NCI-H774 (cell line): ENCODE measurements at regions not wholly inside any gene's neighbourhood (a gene's known extent, or its start where the extent isn't known, plus 50 kb on each side); places are given as distances from the start of the nearest gene placed in this dataset.
"Not testable (repeated sequence)": the region's sequence is repeated elsewhere in the genome, so short reads cannot be mapped to it uniquely, and the experiment has no call there.

ENCODE experiments used
- DNase-seq: peaks from one replicate; lab custom pipeline; 2025; lab: John Stamatoyannopoulos, UW

DNA sequence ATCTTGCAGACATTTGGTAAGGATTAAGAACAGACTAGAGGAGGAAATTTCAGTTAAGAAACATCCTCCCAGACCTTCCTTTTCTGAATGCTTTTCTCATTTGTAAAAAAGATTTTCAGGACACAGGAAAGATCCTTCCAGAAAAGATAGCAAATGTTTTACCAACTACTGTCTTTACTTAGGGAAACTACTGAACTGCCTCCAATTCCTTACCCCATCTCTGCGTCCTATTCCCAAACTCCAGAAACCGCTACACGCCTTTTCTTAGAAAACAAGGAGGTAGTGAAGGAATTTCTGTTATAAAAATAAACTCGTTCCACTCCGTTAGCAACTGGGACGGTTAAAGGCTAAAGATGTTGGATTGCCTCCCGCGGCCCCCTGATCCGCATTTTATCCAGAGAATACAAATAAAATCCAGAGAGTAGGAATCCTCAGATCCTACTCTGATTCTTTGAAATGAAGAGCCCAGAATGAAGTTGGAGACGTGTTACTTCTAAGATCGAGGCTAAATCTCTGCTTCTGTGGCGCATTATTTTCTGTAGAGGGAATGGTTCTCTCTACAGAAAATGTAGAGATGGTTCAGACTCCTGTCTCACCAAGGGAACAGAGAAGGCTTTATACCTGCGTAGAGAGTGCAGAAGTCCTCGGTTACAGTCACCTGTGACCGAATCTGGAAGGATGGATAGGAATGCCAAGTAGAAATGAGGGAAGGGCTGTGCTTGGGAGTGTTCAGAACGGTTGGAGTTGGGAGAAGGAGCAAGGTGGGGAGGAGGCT is 133.0 kb downstream of the GPX5 start:
- DNase-seq: no peak

DNA sequence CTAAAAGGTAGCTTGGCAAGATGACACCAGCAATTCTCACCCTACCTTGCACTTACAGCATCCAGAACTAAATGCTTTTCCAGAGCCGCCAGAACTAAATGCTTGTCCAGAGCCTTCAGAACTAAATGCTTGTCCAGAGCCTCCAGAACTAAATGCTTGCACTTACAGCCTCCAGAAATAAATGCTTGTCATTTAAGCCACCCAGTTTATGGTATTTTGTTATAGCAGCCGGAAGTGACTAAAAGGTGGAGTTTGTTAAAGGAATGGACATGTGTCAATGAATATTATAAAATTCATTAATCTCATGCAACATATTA is 133.5 kb downstream of the GPX5 start:
- DNase-seq: no peak

DNA sequence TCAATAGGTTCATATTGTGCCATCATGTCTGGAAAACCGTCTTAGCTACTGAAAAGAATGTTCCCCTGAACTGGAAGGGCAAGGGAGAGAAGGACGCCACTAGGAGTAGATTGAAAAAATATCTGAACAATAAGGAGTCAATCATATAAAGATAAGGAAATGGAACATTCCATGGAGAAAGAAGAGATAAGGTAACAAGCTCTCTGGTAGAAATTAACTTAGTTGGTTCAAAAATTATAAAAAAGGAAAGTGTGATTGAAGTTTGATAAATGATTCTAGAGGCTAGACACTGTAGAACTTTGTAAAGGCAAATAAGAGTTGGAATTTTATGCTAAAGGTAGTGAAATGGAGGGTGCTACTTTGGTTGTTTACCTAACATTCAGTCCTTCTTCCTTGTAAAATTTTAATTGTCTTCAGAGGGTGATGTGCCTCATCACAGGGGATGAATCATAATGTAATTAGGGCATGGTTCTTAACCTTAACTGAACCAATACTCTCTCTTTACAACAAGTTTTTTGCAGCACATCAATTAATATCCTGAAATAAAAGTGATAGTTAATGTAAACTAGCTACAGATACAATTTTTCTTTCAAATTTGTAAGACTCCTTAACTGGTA is 135.5 kb downstream of the GPX5 start:
- DNase-seq: no peak

DNA sequence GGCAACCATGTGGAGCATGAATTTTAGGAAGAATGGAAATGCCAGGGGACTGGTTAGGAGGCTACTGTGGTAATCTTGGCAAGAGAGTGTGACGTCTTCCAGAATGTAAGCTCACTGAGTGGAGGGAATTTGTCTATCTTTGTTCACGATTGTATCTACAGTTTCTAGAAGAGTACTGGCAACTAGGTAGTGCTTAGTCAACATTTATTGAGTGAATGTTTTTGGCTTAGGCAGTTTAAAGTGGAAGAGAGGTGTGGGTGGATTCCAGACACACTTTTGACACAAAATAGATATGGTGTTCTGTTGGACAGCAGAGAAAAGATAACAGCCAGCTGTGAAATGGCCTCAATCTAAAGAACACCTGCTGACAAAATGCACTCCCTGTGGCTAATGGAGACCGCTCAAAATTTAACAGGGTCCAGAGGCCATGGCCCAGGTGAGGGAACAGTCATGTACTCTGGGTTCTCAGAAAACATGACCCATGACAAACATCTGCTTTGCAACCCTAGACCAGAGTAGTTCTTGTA is 139.3 kb downstream of the GPX5 start:
- no peak for DNase-seq

DNA sequence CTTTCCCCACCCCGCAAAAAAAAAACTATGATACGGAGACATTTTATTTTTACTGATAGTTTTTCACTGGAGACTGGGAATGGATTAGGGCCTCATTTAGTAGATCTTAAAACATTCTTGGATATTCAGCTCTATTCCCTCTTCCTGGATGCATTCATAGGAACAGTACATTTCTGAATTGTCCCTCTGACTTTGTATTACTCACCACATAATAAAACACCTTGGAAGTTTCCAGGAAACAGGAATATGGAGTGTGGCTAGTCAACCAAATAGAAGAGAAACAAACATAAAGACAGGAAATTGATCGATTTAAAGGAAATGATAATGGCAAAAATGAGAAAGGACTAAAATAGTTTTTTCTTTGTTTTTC is 147.7 kb downstream of the GPX5 start:
- DNase-seq: no peak

DNA sequence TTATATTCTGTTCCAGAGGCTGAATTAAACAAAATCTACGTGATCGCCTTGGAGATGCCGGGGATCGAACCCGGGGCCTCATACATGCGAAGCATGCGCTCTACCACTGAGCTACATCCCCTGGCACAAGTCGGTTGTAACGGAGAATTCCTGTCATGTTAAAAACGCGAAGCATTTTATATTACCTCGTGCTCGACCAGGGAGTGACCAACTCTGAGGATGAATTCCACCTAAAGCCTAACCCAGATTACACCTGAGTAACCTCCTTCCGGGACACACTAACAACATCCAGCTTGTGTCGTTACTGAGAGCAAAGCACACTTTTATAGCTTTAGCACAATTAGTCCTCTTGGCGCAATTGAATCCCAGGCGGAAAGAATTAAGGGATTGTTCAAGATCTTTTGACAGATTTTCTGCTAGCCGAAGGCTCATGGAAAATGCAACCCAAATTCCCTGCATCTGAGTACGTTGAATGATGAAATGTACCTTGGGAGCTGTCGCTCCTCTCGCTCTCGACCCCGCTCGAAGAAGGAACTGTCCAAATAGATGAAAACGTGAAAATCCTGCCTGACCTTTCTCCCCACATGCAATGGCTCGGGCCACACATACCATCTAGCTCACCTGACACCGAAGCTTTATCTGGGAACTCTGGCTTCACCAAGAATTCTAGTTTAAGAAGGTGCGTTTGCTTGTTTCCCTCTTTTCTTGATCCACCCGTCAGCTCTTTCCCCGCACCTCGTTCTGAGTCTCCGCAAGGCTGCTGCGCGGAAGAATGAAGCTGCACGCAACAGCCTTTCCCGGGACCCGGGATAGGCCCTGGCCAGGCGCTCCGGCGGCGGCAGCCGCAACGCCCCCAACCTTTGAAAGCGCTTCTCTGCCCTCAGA is 148.3 kb downstream of the GPX5 start:
- peak; percentile 48 for DNase-seq

DNA sequence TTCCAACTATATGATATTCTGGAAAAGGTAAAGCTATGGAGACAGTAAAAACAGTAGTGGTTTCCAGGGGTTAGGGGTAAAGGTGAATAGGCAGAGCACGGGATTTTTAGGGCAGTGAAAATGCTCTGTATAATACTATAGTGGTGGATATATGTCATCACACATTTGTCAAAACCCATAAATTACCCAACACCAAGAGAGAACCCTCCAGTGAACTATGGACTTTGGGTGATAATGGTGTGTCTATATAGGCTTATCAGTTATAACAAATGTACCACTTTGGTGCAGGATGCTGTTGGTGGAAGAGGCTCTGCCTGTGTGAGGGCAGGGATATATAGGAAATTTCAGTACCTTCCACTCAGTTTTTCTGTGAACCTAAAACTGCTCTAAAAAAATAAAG is 149.9 kb downstream of the GPX5 start:
- DNase-seq: no peak

DNA sequence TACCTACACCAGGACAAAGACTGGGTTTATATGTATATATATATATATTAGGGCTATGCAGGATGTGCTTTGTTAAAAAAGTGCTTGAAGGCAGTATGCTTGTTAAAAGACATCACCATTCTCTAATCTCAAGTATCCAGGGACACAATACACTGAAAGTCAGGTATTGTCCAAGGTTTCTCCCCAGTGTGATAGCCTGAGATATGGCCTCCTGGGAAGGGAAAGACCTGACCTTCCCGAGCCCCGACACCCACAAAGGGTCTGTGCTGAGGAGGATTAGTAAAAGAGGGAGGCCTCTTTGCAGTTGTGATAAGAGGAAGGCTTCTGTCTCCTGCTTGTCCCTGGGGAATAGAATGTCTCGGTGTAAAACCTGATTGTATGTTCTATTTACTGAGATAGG is 156.9 kb downstream of the GPX5 start:
- no peak for DNase-seq

DNA sequence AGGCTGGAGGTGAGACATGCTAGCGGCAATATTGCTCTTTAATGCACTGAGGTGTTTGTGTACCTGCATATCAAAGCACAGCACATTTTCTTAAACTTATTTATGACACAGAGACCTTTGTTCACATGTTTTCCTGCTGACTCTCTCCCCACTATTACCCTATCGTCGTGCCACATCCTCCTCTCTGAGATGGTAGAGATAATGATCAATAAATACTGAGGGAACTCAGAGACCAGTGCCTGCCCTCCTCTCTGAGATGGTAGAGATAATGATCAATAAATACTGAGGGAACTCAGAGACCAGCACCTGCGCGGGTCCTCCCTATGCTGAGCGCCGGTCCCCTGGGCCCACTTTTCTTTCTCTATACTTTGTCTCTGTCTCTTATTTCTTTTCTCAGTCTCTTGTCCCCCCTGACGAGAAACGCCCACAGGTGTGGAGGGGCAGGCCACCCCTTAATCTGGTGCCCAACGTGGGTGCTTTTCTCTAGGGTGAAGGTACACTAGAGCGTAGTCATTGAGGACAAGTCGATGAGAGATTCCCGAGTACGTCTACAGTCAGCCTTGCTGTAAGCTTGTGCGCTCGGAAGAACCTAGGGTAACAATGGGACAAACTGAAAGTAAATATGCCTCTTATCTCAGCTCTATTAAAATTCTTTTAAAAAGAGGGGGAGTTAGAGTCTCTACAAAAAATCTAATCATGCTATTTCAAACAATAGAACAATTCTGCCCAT is 157.4 kb downstream of the GPX5 start:
- DNase-seq: not testable (repeated sequence)

DNA sequence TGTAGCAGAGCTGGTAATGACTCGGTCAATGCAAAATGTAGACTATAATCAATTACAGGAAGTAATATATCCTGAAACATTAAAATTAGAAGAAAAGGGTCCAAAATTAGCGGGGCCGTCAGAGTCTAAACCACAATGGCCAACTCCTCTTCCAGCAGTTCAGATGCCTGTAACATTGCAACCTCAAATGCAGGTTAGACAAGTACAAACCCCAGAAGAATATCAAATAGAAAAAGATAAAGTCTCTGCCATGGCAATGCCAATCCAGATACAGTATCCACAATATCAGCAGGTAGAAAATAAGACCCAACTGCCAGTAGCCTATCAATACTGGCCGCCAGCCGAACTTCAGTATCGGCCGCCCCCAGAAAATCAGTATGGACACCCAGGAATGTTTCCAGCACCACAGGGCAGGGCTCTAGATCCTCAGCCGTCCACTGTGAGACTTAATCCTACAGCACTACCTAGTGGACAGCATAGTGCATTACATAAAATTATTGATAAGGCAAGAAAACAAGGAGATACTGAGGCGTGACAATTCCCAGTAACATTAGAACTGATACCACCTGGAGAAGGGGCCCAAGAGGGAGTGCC is 158.4 kb downstream of the GPX5 start:
- DNase-seq: peak; percentile 57

DNA sequence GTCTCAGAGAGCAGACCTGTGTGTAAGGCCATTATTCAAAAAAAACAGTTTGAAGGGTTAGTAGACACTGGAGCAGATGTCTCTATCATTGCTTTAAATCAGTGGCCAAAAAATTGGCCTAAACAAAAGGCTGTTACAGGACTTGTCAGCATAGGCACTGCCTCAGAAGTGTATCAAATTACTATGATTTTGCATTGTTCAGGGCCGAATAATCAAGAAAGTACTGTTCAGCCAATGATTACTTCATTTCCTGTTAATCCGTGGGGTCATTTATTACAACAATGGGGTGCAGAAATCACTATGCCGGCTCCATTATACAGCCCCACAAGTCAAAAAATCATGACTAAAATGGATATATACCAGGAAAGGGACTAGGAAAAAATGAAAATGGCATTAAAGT is 160.3 kb downstream of the GPX5 start:
- not testable (repeated sequence) for DNase-seq

DNA sequence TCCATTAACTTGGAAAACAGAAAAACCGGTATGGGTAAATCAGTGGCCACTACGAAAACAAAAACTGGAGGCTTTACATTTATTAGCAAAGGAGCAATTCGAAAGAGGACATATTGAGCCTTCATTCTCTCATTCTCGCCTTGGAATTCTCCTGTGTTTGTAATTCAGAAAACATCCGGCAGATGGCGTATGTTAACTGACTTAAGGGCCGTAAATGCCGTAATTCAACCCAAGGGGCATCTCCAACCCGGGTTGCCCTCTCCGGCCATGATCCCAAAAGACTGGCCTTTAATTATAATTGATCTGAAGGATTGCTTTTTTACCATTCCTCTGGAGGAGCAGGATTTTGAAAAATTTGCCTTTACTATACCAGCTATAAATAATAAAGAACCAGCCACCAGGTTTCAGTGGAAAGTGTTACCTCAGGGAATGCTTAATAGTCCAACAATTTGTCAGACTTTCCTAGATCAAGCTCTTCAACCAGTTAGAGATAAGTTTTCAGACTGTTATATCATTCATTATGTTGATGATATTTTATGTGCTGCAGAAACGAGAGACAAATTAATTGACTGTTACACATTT is 160.9 kb downstream of the GPX5 start:
- peak; percentile 49 for DNase-seq

DNA sequence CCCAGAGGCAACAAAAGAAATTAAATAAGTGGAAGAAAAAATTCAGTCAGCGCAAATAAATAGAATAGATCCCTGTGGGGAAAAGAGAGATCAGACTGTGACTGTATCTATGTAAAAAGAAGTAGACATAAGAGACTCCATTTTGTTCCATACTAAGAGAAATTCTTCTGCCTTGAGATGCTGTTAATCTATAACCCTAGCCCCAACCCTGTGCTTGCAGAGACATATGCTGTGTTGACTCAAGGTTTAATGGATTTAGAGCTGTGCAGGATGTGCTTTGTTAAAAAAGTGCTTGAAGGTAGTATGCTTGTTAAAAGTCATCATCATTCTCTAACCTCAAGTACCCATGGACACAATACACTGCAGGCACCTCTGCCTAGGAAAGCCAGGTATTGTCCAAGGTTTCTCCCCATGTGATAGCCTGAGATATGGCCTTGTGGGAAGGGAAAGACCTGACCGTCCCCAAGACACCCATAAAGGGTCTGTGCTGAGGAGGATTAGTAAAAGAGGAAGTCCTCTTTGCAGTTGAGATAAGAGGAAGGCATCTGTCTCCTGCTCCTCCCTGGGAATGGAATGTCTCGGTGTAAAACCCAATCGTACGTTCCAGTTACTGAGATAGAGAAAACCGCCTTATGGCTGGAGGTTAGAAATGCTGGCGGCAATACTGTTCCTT is 161.8 kb downstream of the GPX5 start:
- DNase-seq: not testable (repeated sequence)

DNA sequence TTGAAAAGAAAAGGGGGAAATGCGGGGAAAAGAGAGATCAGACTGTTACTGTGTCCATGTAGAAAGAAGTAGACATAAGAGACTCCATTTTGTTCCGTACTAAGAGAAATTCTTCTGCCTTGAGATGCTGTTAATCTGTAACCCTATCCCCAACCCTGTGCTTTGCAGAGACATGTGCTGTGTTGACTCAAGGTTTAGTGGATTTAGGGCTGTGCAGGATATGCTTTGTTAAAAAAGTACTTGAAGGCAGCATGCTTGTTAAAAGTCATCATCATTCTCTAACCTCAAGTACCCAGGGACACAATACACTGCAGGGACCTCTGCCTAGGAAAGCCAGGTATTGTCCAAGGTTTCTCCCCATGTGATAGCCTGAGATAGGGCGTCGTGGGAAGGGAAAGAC is 166.3 kb downstream of the GPX5 start:
- DNase-seq: not testable (repeated sequence)

DNA sequence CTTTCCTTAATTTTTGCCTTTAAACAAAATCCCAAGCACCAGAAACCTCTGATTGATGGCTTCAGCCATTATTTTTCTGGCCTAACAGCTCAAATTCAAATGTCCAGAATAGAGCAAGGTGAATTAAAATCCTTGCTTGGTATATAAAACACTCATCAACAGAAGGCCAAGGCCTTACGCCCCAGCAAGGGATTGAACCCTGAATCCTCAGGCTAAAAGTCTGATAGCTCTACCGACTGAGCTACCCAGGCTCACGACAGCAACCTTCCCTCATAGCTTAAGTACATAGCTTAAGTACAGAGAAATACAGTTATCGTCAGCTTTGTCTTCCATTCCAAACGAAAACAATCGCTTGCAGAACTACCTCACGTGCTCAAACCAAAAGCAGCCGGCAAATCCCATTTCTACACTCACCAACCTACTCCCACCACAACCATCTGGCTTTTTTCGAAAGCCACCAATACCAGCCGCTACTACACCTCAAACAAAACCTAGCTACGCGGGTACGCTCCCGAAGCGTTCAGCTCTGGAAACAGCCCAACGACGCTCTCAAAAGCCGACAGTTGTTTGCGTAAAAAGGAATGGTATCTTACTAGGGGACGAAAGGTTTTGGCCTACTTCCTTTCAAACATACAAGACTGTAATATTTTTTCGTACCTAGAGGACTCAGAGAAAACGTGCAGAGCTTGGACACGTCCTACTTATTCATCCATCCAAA is 167.5 kb downstream of the GPX5 start:
- DNase-seq: no peak

DNA sequence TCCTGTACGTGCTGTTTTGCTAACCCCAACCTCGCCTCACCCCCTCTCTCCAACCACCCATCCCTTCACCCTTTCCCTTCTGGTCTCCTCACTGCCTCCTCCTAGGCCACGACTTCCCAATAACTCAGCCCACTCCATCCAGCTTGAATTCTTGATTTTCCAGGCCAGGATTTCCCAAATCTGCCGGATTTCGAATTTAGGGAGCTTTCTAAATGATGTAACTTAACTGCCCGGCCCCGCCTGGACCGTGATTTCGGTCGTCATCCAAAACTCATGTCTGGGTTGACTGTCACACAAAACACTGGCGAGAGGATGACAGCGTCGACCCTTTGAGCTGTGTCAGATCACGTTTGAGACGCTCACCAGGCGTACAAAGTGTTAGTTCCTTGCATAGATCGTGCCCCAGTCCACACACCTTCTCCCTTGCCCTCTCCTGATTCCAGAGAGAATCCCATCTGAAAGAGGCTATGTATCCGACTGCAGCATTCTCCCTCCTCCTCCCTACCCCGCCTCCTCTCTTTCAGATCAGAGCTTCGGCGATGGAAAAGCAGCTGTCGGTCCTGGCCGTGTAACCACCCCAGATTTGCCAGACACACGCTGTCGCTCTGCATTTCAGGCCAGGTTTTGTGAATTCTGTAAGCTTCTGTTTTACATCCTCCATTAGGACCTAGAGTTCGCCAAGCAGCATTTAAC is 168.2 kb downstream of the GPX5 start:
- no peak for DNase-seq

DNA sequence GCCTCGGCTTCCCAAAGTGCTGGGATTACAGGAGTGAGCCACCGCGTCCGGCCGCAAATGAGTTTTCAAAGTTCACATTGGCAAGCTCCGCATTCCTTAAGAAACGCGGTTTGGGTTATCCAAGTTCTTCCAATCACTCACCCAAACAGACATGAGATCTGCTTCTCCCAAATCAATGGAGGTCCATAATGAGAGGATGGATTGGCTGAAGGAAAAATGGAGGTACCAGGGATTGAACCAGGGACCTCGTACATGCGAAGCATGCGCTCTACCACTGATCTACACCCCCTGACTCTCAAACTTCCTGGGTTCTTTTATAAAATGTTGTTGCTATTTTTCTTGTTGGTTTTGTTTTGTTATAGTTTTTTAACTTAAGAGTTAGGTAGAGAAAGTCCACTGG is 170.0 kb downstream of the GPX5 start:
- no peak for DNase-seq

DNA sequence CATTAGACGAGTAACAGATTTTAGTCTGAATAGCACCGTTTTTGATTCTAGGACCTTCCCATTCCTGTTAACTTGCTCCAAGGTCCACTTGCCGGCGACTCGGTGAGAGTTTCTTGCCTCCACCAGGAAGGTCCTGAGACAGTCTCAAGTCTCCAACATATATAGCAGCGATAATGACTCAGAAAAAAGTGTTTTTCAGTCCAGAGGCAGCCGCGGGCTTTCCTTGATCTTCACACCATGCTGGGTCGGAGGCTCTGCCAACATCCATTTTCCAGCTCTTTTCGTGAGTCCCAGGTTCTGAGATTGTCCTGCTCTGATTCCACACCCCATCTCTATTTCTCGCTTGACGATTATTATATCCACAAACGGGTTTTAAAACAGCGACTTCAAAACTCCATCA is 170.5 kb downstream of the GPX5 start:
- DNase-seq: no peak

DNA sequence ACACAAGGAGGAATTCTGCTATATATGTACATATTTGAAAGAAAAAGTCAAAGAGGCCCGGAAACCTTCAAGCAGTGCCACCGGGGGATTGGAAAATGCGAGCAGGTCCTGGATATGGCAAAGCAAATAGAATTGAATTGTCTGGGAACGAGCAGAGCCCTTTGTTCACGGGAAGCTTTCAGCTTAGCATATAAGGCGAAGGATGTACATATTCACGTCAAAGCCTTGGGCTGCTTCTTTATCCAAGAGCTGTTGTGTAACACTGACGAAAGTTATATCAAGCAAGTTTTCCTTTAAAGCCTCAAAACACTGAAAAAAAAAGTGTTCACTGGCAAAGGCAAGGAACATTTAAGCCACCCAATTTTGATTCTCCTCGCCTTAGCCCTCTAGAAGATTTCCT is 171.0 kb downstream of the GPX5 start:
- DNase-seq: no peak
